ENCODE measurements at regions not wholly inside any gene's neighbourhood (a gene's known extent, or its start where the extent isn't known, plus 50 kb on each side); places are given as distances from the start of the nearest gene placed in this dataset.

- TF ChIP-seq CTCF (IDR thresholded peaks at IDR 0.05; ENCODE audit: control extremely low read depth, extremely low read depth), result no peak
- 92 to 100% methylated on average over 1 of the region's 1 CpG for WGBS, 2 donors
- H3K4me1 ChIP-seq (ENCODE audit: control insufficient read depth in 5 of 5, insufficient read depth in 5 of 5, low read length in 5 of 5), result peaks cover 0 to 7% (median 0%) of the 10 kb centered on the region in 5 donors
- no peak for ATAC-seq (ENCODE audit: insufficient read depth, low FRiP score)
- H3K36me3 ChIP-seq (ENCODE audit: control insufficient read depth in 4 of 4, insufficient read depth in 4 of 4, low read length in 4 of 4), result no peaks in the 10 kb centered on the region
- H3K27me3 ChIP-seq (ENCODE audit: control insufficient read depth in 3 of 3, insufficient read depth in 3 of 3, low read length in 2 of 3), result no peaks in the 10 kb centered on the region
- no peak overlapping the region for H3K9ac ChIP-seq (ENCODE audit: insufficient read depth in 1 of 2, low read length in 2 of 2)
- H3K27ac ChIP-seq (ENCODE audit: low read depth in 1 of 2, low read length in 1 of 2), result no peak overlapping the region
- DNase-seq, result no peak
- H3K4me3 ChIP-seq, result no peak overlapping the region
- H3K9me3 ChIP-seq (ENCODE audit: control insufficient read depth in 4 of 4, insufficient read depth in 3 of 4, low read length in 3 of 4), result peaks cover 0 to 11% (median 2%) of the 10 kb centered on the region in 4 donors
These were observed 88.1 kb upstream of the FAM171A1 start for GRCh38 chr10:15459218-15459617.

DNA sequence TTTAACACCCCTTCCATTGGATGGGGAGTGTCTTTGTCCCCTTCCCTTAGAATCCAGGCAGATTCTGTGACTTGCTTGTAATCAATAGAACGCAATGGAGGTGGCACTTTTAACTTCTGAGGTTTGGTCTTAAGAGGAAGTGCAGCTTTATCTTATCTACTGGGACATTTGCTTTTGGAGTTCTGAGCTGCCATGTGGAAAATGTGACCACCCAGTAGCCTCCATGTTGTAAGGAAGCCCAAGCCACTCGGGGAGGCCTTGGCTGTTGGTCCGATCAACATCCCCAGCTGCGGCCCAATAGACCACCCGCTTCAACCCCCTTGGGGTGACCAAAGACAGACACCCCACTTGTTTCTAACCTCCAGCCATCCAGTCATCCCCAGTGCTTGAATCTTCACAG, 86.3 kb upstream of the FAM171A1 start:
- H3K9ac ChIP-seq (ENCODE audit: insufficient read depth in 1 of 2, low read length in 2 of 2), result no peak overlapping the region
- no peak for TF ChIP-seq CTCF (IDR thresholded peaks at IDR 0.05; ENCODE audit: control extremely low read depth, extremely low read depth)
- ATAC-seq (ENCODE audit: insufficient read depth, low FRiP score) (no peak), DNase-seq (no peak)
- no peaks in the 10 kb centered on the region for H3K36me3 ChIP-seq (ENCODE audit: control insufficient read depth in 4 of 4, insufficient read depth in 4 of 4, low read length in 4 of 4)
- no peaks in the 10 kb centered on the region for H3K27me3 ChIP-seq (ENCODE audit: control insufficient read depth in 3 of 3, insufficient read depth in 3 of 3, low read length in 2 of 3)
- no peak overlapping the region for H3K27ac ChIP-seq (ENCODE audit: low read depth in 1 of 2, low read length in 1 of 2)
- H3K4me1 ChIP-seq (ENCODE audit: control insufficient read depth in 5 of 5, insufficient read depth in 5 of 5, low read length in 5 of 5), result peaks cover 0 to 15% (median 0%) of the 10 kb centered on the region in 5 donors
- 95 to 96% methylated on average over 5 of the region's 5 CpGs for WGBS, 2 donors
- no peak overlapping the region for H3K4me3 ChIP-seq
- H3K9me3 ChIP-seq (ENCODE audit: control insufficient read depth in 4 of 4, insufficient read depth in 3 of 4, low read length in 3 of 4), result peaks cover 0 to 3% (median 0%) of the 10 kb centered on the region in 4 donors

DNA sequence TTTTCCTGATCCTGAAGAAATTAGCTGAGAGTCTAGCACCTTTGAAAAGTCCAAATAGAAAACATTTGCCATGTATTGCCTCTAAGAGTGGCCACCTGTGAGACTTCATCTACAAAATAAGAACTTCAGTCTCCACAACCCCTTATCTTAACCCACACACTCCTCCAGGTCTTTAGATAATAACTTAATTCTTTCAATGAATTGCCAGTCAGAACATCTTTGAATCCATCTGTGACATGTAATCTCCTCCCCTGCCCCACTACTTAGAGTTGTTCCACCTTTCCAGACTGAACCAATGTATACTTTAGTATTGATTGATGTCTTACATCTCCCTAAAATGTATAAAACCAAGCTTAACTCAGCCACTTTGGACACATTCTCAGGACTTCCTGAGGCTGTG, 84.4 kb upstream of the FAM171A1 start:
- peaks cover 0 to 22% (median 0%) of the 10 kb centered on the region in 5 donors for H3K4me1 ChIP-seq (ENCODE audit: control insufficient read depth in 5 of 5, insufficient read depth in 5 of 5, low read length in 5 of 5)
- no peak for DNase-seq

More for the DNA sequence above, 84.4 kb upstream of the FAM171A1 start:
- no peak for TF ChIP-seq CTCF (IDR thresholded peaks at IDR 0.05; ENCODE audit: control extremely low read depth, extremely low read depth)
- Histone ChIP-seq H3K27me3 (ENCODE audit: control insufficient read depth in 3 of 3, insufficient read depth in 3 of 3, low read length in 2 of 3) (no peaks in the 10 kb centered on the region), H3K27ac (ENCODE audit: low read depth in 1 of 2, low read length in 1 of 2) (no peak overlapping the region), H3K36me3 (ENCODE audit: control insufficient read depth in 4 of 4, insufficient read depth in 4 of 4, low read length in 4 of 4) (no peaks in the 10 kb centered on the region), H3K9me3 (ENCODE audit: control insufficient read depth in 4 of 4, insufficient read depth in 3 of 4, low read length in 3 of 4) (peaks cover 0 to 3% (median 0%) of the 10 kb centered on the region in 4 donors), H3K4me3 (no peak overlapping the region), H3K9ac (ENCODE audit: insufficient read depth in 1 of 2, low read length in 2 of 2) (no peak overlapping the region)
- no peak for ATAC-seq (ENCODE audit: insufficient read depth, low FRiP score)

Data from lung (tissue), 11 donors.